Coronary artery (tissue), 2 donors: ENCODE measurements at regions not wholly inside any gene's neighbourhood (a gene's known extent, or its start where the extent isn't known, plus 50 kb on each side); places are given as distances from the start of the nearest gene placed in this dataset.

Experiments used
- DNase-seq: peaks from one replicate; pipeline ENCODE4 v3.0.0-alpha.2; 2017; ENCODE audit warnings: low spot score
- H3K27ac ChIP-seq, 2 donors: fragments of 200-600 bp; sonication (generic); one replicate each; pipeline ENCODE4 v1.5.1; 2016 to 2019
- H3K4me3 ChIP-seq: fragments of 200-600 bp; sonication (generic); 2 replicates; pipeline ENCODE4 v1.5.1; 2016; ENCODE audit warnings: mild to moderate bottlenecking, moderate library complexity
- CTCF ChIP-seq: fragments of 200-600 bp; sonication (generic); IDR thresholded peaks from one replicate; pipeline ENCODE4 v1.5.1; 2019; ENCODE audit warnings: antibody characterized with exemption

GRCh38 chr16:26729951-26730541 lies 336.7 kb upstream of the C16orf82 start:
- Histone ChIP-seq H3K4me3 (no peak overlapping the region), H3K27ac (no peak overlapping the region)
- no peak for DNase-seq
- TF ChIP-seq CTCF: no peak

DNA sequence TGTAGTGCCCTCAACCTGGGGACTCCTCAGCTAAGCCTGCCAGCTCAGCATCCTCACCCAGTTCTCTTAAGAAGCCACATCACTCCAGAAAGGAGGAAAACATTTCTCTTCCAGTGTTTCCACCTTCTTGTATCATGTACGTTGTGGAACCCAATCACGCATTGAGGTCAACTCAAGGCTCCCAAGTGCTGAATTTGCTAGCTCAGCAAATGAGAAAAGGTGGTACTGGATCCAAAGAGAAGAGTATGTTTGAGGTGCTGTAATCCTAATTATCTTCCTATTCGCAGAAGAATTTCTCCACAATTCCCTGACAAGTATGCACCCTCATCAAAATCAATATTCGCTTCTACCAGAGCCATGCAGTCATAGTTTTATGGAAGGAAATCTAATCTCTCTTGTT lies 335.0 kb upstream of the C16orf82 start:
- H3K27ac ChIP-seq: no peak overlapping the region
- DNase-seq: no peak
- H3K4me3 ChIP-seq: no peak overlapping the region
- TF ChIP-seq CTCF: no peak

DNA sequence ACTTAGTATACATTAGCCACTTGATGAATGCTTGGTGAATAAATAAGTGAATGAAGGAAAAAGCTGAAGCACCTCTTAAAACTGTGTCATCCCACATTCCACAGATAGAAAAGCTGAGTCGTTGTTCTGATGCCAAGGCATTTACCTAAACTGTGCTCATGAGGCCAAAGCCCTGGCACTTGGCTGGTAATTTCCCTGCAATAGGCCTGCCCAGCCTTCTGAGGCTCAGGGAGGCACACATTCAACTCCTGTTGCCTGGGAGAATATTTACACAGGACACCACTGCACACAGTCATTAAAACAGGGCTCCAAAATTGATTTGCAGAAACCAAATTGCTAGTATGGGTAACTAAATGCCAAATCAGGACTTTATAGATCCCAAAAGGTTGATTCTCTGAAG lies 333.0 kb upstream of the C16orf82 start:
- Histone ChIP-seq H3K27ac (no peak overlapping the region), H3K4me3 (no peak overlapping the region)
- DNase-seq: no peak
- TF ChIP-seq CTCF: no peak

- H3K4me3 ChIP-seq: no peak overlapping the region
- no peak overlapping the region for H3K27ac ChIP-seq
- TF ChIP-seq CTCF: no peak
- DNase-seq: no peak
These were observed 331.2 kb upstream of the C16orf82 start for GRCh38 chr16:26735521-26735920.

DNA sequence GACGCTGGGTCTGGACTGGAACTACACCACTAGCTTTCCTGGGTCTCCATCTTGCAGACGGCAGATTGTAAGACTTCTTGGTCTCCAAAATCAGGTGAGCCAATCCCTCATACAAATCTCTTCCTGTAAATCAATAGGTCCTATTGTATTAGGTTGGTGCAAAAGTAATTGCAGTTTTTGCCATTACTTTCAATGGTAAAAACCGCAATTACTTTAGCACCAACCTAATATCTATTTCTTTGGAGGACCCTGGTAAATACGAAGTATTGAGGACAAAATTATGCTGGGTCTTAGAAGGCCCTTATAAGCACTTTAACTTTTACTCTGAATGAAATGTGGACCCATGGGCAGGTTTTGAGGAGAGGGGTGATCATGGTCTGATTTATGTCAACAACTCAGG lies 330.6 kb upstream of the C16orf82 start:
- H3K27ac ChIP-seq: no peak overlapping the region
- H3K4me3 ChIP-seq: no peak overlapping the region
- no peak for TF ChIP-seq CTCF
- DNase-seq: no peak

GRCh38 chr16:26740771-26741170 lies 326.0 kb upstream of the C16orf82 start:
- Histone ChIP-seq H3K27ac (no peak overlapping the region), H3K4me3 (no peak overlapping the region)
- no peak for DNase-seq
- no peak for TF ChIP-seq CTCF

DNA sequence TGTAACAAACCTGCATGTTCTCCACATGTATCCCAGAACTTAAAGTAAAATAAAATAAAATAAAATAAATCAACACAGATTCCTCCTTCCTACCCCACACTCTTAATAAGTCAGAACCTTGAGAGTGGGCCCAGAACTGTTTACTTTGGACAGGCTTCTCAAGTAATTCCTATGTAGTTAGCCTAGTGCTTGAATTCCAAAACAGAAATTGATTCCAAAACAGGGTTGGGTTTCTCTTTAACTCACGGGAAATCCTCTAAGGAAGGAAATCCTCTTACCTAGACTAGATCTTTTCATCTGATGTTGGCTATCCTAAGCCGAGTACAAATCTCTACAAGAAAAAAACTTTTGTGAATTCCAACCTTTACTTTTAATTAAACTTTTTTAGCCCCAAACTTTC lies 324.7 kb upstream of the C16orf82 start:
- TF ChIP-seq CTCF: no peak
- Histone ChIP-seq H3K27ac (no peak overlapping the region), H3K4me3 (no peak overlapping the region)
- DNase-seq: no peak
